ENCODE measurements at regions not wholly inside any gene's neighbourhood (a gene's known extent, or its start where the extent isn't known, plus 50 kb on each side); places are given as distances from the start of the nearest gene placed in this dataset.
"Not testable (repeated sequence)": the region's sequence is repeated elsewhere in the genome, so short reads cannot be mapped to it uniquely, and the experiment has no call there.

GRCh38 chr14:53857625-53858344, 98.8 kb downstream of the BMP4 start:
- no peak for DNase-seq

GRCh38 chr14:53855574-53855973, 101.1 kb downstream of the BMP4 start:
- no peak for DNase-seq

- DNase-seq: no peak
These were observed 101.5 kb downstream of the BMP4 start for GRCh38 chr14:53855127-53855526.

- no peak for DNase-seq
These were observed 105.1 kb downstream of the BMP4 start for GRCh38 chr14:53851394-53852090.

GRCh38 chr14:53850714-53851296, 105.8 kb downstream of the BMP4 start:
- DNase-seq: no peak

GRCh38 chr14:53849549-53849948, 107.1 kb downstream of the BMP4 start:
- no peak for DNase-seq

- no peak for DNase-seq
These were observed 107.8 kb downstream of the BMP4 start for GRCh38 chr14:53848854-53849253.

- no peak for DNase-seq
These were observed 108.7 kb downstream of the BMP4 start for GRCh38 chr14:53847881-53848280.

- no peak for DNase-seq
These were observed 109.6 kb downstream of the BMP4 start for GRCh38 chr14:53847057-53847456.

GRCh38 chr14:53845813-53846693, 110.6 kb downstream of the BMP4 start:
- DNase-seq: no peak

- DNase-seq: no peak
These were observed 113.7 kb downstream of the BMP4 start for GRCh38 chr14:53842938-53843337.

- no peak for DNase-seq
These were observed 115.2 kb downstream of the BMP4 start for GRCh38 chr14:53841109-53842099.

GRCh38 chr14:53840444-53840843, 116.2 kb downstream of the BMP4 start:
- DNase-seq: no peak

GRCh38 chr14:53838374-53838773, 118.3 kb downstream of the BMP4 start:
- DNase-seq: no peak

GRCh38 chr14:53837656-53838055, 119.0 kb downstream of the BMP4 start:
- DNase-seq: not testable (repeated sequence)

- DNase-seq: no peak
These were observed 120.1 kb downstream of the BMP4 start for GRCh38 chr14:53836551-53836950.

GRCh38 chr14:53828820-53829219, 127.8 kb downstream of the BMP4 start:
- DNase-seq: no peak

GRCh38 chr14:53824061-53824460, 132.6 kb downstream of the BMP4 start:
- DNase-seq: no peak

- no peak for DNase-seq
These were observed 142.2 kb downstream of the BMP4 start for GRCh38 chr14:53814392-53814791.

- DNase-seq: no peak
These were observed 146.4 kb downstream of the BMP4 start for GRCh38 chr14:53810221-53810620.

- DNase-seq: no peak
These were observed 148.6 kb downstream of the BMP4 start for GRCh38 chr14:53808042-53808441.

- no peak for DNase-seq
These were observed 149.1 kb downstream of the BMP4 start for GRCh38 chr14:53807542-53807941.

Data from midbrain (tissue), 1 donor.